Stimulated activated CD8-positive, alpha-beta memory T cell treated with anti-CD3 and anti-CD28 coated beads, Interleukin-2, amount 100 ng/mL, for 1 hour (primary cell): ENCODE measurements at regions not wholly inside any gene's neighbourhood (a gene's known extent, or its start where the extent isn't known, plus 50 kb on each side); places are given as distances from the start of the nearest gene placed in this dataset.
"Not testable (repeated sequence)": the region's sequence is repeated elsewhere in the genome, so short reads cannot be mapped to it uniquely, and the experiment has no call there.

Source experiments
- DNase-seq, 2 donors: peaks; one replicate each; pipeline ENCODE4 v3.0.0-alpha.2; 2020; ENCODE audit warnings: low read depth in 2 of 2

DNA sequence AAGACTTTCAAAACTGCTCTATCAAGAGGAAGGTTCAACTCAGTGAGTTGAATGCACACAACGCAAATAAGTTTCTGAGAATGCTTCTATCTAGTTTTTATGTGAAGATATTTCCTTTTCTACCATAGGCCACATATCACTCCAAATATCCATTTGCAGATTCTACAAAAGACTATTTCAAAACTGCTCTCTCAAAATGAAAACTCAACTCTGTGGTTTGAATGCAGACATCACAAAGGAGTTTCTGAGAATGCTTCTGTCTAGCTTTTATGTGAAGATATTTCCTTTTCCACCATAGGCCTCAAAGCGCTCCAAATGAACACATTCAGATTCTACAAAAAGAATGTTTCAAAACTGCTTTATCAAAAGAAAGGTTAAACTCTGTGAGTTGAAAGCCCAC lies 1093.1 kb upstream of the DEFB115 start:
- DNase-seq = not testable (repeated sequence)

DNA sequence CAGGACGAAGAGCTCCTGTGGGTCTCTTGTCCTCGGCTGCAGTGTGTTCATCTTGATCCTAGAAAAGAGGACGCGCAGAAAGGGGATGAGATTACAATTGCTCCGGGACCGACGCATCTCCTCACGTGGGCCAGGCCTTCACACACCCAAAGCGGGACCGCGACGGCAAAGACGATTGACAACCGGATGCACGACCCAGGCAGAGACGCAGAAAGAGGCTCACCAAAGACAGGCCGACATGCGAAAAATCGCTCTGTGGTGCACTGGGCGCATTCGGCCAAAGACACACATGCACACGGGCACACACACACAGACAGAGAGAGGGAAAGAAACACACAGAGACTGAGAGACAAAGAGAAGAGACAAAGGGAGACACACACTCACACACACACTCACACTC lies 1089.9 kb upstream of the DEFB115 start:
- DNase-seq = no peak

DNA sequence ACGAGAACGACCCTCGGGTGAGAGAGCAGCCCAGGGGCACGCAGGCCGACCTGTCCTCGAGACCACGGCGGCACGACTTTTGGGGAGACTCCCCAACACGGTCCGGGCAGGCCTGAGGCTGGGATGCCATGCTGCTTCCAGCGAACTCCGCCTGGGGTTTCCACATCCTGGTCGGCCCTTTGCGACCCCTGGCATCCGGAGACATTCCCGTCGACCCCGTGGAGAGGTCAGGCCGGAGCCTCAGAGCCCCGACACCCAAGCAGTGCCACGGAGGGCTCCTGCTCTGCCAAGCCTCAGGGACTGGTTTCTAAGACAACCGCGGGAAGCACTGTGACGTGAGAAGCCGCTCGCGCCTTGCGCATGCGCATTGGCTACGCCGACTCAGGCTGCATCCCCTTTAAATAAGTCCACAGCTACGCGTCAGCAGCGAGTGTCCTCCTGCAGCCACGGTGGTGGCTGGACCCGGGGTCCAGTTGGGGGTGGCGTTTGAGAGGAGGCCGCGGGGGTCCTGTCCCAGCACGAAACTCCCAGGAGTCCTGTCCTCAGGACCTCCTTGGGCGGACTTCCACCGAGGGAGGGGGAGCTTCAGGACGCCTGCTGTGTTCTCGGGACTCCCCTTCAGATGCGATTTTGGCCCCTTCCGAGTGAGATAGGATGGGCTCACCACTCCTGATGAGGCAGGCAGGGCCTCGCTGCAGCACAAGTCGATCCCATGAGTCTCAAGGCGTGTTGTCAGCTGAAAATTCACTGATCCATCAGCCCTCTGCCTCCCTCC lies 1089.3 kb upstream of the DEFB115 start:
- DNase-seq = peak in 1 of 2 donors; percentile 16

DNA sequence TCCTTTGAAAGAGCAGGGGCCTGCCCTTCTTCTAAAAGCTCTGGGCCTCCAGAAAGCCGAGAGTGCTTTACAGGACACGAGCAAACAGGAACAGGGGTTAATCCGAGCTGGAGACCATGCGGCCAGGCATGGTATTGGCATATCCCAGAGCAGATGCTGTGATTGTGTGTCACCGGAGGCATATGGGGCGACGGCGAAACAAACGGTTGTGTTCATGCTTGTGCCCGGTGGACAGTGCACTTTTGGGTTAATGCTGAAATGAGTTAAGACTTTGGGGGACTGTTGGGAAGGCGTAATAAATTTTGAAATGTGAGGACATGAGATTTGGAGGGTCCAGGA lies 1088.7 kb upstream of the DEFB115 start:
- no peak for DNase-seq

DNA sequence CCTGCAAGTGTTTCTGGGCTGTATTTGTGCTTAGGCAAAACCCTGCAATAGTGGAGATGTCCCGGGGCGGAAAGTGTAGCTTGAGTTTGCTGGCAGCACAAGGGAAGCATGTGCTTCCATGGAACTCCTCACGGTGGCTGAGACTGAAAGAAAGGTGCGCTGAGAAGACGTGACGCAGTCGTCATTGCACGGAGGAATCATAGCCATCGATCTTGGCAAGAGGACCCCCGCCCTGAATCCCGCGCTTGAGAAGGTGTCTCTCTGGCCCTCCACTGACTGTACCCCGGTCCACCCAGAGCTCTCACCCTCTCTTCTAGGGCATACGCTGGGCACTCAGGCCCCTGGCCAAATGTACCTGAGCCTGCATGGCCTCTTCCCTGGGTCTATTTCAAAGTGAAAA lies 1081.8 kb upstream of the DEFB115 start:
- no peak for DNase-seq

DNA sequence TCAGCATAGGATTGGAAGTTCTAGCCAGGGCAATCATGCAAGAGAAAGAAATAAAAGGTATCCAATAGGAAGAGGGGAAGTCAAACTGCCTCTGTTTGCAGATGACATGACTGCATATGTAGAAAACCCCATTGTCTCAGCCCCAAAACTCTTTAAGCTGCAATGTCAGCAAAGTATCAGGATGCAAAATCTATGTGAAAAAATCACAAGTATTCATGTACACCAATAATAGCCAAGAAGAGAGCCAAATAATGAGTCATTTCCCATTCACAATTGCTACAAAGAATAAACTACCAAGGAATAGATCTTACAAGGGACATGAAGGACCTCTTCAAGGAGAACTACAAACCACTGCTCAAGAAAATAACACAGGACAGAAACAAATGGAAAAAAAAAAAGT lies 1074.3 kb upstream of the DEFB115 start:
- not testable (repeated sequence) for DNase-seq

GRCh38 chr20:30191785-30192184 lies 1065.7 kb upstream of the DEFB115 start:
- not testable (repeated sequence) for DNase-seq

GRCh38 chr20:30234477-30234876 lies 1023.0 kb upstream of the DEFB115 start:
- not testable (repeated sequence) for DNase-seq

DNA sequence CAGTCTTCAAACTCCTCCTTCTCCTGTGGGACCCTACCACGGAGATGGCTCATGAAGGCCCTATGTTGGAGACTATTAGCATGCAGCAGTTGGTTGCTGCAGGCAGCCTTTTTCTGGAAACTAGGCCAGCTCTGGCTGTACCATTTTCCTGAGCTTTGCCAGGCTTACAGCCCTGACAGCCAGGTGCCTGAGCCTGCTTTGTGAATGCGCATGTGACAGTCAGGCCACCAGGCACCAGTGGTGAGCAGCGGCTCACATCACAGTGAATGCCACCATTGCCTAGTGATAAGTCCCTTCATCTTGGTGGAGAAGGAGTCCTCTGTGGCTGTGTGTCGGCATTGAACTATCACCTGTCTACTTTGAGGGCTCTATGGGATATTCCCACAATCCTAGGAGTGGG lies 982.4 kb upstream of the DEFB115 start:
- not testable (repeated sequence) for DNase-seq

DNA sequence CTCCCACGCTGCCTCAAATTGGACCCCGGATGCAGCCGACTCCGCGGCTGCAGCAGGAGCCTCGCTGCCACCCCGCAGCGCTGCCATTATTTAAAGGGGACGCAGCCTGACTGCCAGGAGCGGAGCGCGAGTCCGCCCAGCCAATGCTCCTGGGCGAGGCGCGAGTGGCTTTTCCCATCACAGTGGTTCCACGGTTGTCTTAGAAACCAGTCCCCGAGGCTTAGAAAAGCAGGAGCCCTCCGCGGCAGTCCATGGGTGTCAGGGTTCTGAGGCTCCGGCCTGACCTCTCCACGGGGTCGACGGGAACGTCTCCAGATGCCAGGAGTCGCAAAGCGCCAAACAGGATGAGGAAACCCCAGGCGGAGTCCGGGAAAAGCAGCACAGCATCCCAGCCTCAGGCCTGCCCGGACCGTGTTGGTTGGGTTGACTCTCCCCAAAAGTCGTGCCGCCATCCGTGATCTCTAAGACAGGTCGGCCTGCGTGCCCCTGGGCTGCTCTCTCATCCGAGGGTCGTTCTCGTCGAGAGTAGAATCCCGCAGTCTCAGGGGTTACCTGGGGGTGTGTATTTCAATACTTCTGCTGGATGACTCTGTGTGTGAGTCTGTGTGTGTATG lies 975.8 kb upstream of the DEFB115 start:
- no peak for DNase-seq

GRCh38 chr20:30283476-30284280 lies 973.8 kb upstream of the DEFB115 start:
- DNase-seq = peak; percentile 42 to 71

DNA sequence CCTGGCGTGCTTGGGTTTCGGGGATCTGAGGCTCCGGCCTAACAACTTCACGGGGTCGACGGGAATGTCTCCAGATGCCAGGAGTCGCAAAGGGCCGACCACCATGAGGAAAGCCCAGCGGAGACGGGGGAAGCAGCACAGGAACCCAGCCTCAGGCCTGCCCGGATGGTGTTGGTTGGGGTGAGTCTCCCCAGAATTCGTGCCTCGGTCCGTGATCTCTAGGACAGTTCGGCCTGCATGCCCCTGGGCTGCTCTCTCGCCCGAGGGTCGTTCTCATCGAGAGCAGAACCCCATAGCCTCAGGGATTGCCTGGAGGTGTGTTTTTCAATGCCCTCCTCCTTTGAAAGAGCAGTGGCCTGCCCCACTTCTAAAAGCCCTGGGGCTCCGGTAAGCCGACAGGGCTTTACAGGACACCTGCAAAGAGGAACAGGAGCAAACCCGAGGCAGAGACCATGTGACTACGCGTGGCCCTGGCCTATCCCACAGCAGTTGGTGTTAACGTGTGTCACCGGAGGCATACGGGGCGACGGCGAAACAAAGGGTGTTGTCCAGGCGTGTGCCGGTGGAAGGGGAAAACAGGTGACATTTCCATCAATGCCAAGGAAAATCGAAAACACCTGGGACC lies 973.1 kb upstream of the DEFB115 start:
- no peak for DNase-seq

DNA sequence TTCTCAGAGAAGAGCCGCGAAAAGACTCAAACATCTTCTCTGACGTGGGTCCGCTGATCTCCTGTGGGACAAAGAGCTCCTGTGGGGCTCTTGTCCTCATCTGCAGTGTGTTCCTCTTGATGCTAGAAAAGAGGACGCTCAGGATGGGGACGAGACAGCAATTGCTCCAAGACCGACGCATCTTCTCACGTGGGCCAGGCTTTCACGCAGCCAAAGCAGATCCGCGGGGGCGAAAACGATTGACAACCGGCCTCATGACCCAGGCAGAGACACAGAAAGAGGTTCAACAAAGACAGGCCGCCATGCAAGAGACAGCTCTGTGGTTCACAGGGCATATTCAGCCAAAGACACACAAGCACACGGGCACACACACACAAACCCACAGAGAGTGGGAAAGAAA lies 971.8 kb upstream of the DEFB115 start:
- no peak for DNase-seq

- no peak for DNase-seq
Measured at GRCh38 chr20:30286157-30286556, 971.3 kb upstream of the DEFB115 start.

DNA sequence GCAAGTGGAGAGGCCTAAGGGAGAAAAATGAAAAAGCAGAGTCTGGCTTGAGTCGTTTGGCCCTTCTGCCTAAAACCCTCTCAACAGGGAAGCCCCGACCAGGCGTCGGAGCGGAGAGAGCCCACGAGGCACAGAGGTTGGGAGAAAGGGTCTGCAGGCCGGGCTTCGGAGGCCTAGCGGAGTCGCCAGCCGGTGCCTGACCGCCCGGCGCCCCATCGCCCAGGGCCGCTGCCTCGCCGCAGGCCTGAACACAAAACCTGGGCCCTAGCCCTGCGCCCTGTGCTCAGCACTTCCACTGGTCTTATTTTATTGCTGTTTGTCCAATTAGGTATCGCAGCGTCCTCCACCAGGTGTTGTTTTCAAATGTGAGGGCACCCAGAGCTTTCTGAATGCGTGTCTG lies 970.0 kb upstream of the DEFB115 start:
- not testable (repeated sequence) for DNase-seq

GRCh38 chr20:30288346-30288745 lies 969.1 kb upstream of the DEFB115 start:
- DNase-seq = no peak

- DNase-seq = not testable (repeated sequence)
Measured at GRCh38 chr20:30289049-30289448, 968.4 kb upstream of the DEFB115 start.

GRCh38 chr20:30289711-30290141 lies 967.7 kb upstream of the DEFB115 start:
- DNase-seq = not testable (repeated sequence)

GRCh38 chr20:30290361-30291063 lies 967.0 kb upstream of the DEFB115 start:
- not testable (repeated sequence) for DNase-seq

DNA sequence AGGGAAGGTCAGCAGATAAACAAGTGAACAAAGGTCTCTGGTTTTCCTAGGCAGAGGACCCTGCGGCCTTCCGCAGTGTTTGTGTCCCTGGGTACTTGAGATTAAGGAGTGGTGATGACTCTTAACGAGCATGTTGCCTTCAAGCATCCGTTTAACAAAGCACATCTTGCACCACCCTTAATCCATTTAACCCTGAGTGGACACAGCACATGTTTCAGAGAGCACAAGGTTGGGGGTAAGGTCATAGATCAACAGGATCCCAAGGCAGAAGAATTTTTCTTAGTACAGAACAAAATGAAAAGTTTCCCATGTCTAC lies 966.4 kb upstream of the DEFB115 start:
- DNase-seq = not testable (repeated sequence)

DNA sequence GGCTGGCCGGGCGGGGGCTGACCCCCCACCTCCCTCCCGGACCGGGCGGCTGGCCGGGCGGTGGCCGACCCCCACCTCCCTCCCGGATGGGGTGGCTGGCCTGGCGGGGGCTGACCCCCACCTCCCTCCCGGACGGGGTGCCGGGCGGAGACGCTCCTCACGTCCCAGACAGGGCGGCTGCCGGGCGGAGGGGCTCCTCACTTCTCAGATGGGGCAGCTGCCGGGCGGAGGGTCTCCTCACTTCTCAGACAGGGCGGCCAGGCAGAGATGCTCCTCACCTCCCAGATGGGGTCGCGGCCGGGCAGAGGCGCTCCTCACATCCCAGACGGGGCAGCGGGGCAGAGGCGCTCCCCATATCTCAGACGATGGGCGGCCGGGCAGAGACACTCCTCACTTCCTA lies 965.8 kb upstream of the DEFB115 start:
- DNase-seq = not testable (repeated sequence)

DNA sequence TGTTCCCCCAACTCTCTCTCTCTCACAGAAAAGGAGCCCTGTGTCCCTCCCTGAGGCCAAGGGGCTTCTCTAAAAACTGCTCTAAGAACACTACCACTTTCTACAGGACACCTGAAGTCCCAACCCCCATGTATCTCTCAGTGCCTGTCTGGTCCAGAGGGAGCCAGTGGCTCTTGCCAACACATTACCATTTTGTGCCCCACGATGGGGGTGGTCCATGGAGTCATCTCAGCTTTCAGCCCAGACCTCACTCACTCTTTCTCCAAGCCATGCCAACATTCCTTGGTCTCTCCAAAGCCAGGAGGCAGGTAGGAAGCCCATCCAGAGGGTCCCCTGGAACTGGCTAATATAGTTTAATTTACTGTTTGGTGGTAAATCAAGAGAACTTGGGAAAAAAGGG lies 962.1 kb upstream of the DEFB115 start:
- DNase-seq = not testable (repeated sequence)
